K562 (cell line): ENCODE measurements at regions not wholly inside any gene's neighbourhood (a gene's known extent, or its start where the extent isn't known, plus 50 kb on each side); places are given as distances from the start of the nearest gene placed in this dataset.
A peak's percentile ranks its signal among the peaks of the same experiment; 100 is the strongest.

Source experiments
- ARID4B ChIP-seq: sonication (generic); formaldehyde crosslinking; IDR thresholded peaks from 2 replicates; pipeline ENCODE4 v1.8.0; 2022; ENCODE audit warnings: mild to moderate bottlenecking, missing genetic modification reagents
- MAFG ChIP-seq: fragments of 450-650 bp; conservative IDR thresholded peaks from 2 replicates; pipeline ENCODE4 v1.6.1; 2016; ENCODE audit warnings: missing genetic modification characterization, missing compliant biosample characterization
- MAFK ChIP-seq: IDR thresholded peaks from 2 replicates; pipeline ENCODE4 v1.6.1; 2011; ENCODE audit warnings: low read length, improper control_type of control experiment
- MCM7 ChIP-seq, 2 experiments: fragments of 450-650 bp; IDR thresholded peaks; 2 replicates each; pipeline ENCODE4 v1.6.1; 2016 to 2018
- RERE ChIP-seq: sonication (generic); formaldehyde crosslinking; IDR thresholded peaks from 2 replicates; pipeline ENCODE4 v1.8.0; 2023; ENCODE audit warnings: missing genetic modification reagents, mild to moderate bottlenecking, borderline replicate concordance
- ZNF316 ChIP-seq: fragments of 450-650 bp; IDR thresholded peaks from 2 replicates; pipeline ENCODE4 v1.6.1; 2016
- ZNF551 ChIP-seq: fragments of 250-450 bp; sonication (Bioruptor Pico); IDR thresholded peaks from 2 replicates; pipeline ENCODE4 v1.5.0; 2021; ENCODE audit warnings: mild to moderate bottlenecking, moderate library complexity

GRCh38 chr2:51855683-51856082, 823.8 kb upstream of the NRXN1 start (continued):
- no peak for TF ChIP-seq ARID4B (CRISPR knock-in tag)
- peak; percentile 83; the same call in 1 of the 2 replicates for TF ChIP-seq MAFK
- peak; percentile 52; the same call in 1 of the 2 replicates for TF ChIP-seq MAFG (tag)
- TF ChIP-seq RERE (CRISPR knock-in tag): no peak
- no peak for TF ChIP-seq MCM7 (IDR thresholded peaks at IDR 0.05)
- TF ChIP-seq ZNF551 (CRISPR knock-in tag): no peak
- peak; percentile 75 for TF ChIP-seq ZNF316
